K562 (cell line): ENCODE measurements at regions not wholly inside any gene's neighbourhood (a gene's known extent, or its start where the extent isn't known, plus 50 kb on each side); places are given as distances from the start of the nearest gene placed in this dataset.

Source experiments
- HMG20B ChIP-seq: fragments of 250-450 bp; sonication (Bioruptor Pico); IDR thresholded peaks from 2 replicates; pipeline ENCODE4 v1.5.0; 2021; ENCODE audit warnings: mild to moderate bottlenecking
- KDM1A ChIP-seq, 2 experiments: fragments of 450-650 bp; IDR thresholded peaks; 2 replicates each; pipeline ENCODE4 v1.6.1; 2016; ENCODE audit warnings: mild to moderate bottlenecking in 2 of 2
- KLF16 ChIP-seq: IDR thresholded peaks from 2 replicates; pipeline ENCODE4 v1.6.1; 2016; ENCODE audit warnings: antibody characterized with exemption
- MXI1 ChIP-seq: IDR thresholded peaks from 2 replicates; pipeline ENCODE4 v1.6.1; 2011; ENCODE audit warnings: low read depth, mild to moderate bottlenecking, improper control_type of control experiment, low read length
- NR2C2 ChIP-seq, 2 experiments: fragments of 200-800 bp in 1 of 2; sonication (Bioruptor generic) in 1 of 2; sonication (generic) in 1 of 2; formaldehyde crosslinking in 1 of 2; IDR thresholded peaks; 2 replicates each; pipeline versions ENCODE4 v1.6.1 to v1.8.0; 2016 to 2022; ENCODE audit warnings: mild to moderate bottlenecking in 1 of 2, missing compliant biosample characterization in 1 of 2, missing genetic modification characterization in 1 of 2, missing genetic modification reagents in 1 of 2
- POLR2AphosphoS2 ChIP-seq: IDR thresholded peaks from 2 replicates; pipeline ENCODE4 v1.6.1; 2012; ENCODE audit warnings: low read length, improper control_type of control experiment
- SFPQ ChIP-seq: fragments of 200-400 bp; formaldehyde crosslinking; IDR thresholded peaks from 2 replicates; pipeline ENCODE4 v1.6.1; 2017; ENCODE audit warnings: mild to moderate bottlenecking, low read depth, low read length, moderate library complexity
- ZNF609 ChIP-seq: sonication (generic); formaldehyde crosslinking; IDR thresholded peaks from 2 replicates; pipeline ENCODE4 v1.8.1; 2023; ENCODE audit warnings: missing genetic modification reagents, mild to moderate bottlenecking, borderline replicate concordance

GRCh38 chr9:116096853-116097252, 56.7 kb upstream of the PAPPA start (continued):
- TF ChIP-seq ZNF609 (CRISPR knock-in tag) (no peak), HMG20B (no peak), NR2C2 (CRISPR knock-in tag; IDR thresholded peaks at IDR 0.05) (no peak), NR2C2 (tag; IDR thresholded peaks at IDR 0.05) (no peak), POLR2AphosphoS2 (no peak), KDM1A (IDR thresholded peaks at IDR 0.05) (no peak), MXI1 (no peak), KLF16 (no peak), SFPQ (no peak)
